ENCODE measurements at regions not wholly inside any gene's neighbourhood (a gene's known extent, or its start where the extent isn't known, plus 50 kb on each side); places are given as distances from the start of the nearest gene placed in this dataset.
"Not testable (repeated sequence)": the region's sequence is repeated elsewhere in the genome, so short reads cannot be mapped to it uniquely, and the experiment has no call there.

- H3K4me3 ChIP-seq (ENCODE audit: low read depth, low read length); in situ Hi-C loops (cut with HindIII; ENCODE audit: low sequenced_read_pairs): not testable (repeated sequence)
- peak; percentile 35 for DNase-seq (ENCODE audit: low read depth, low spot score)
- TF ChIP-seq, protein P1, sequence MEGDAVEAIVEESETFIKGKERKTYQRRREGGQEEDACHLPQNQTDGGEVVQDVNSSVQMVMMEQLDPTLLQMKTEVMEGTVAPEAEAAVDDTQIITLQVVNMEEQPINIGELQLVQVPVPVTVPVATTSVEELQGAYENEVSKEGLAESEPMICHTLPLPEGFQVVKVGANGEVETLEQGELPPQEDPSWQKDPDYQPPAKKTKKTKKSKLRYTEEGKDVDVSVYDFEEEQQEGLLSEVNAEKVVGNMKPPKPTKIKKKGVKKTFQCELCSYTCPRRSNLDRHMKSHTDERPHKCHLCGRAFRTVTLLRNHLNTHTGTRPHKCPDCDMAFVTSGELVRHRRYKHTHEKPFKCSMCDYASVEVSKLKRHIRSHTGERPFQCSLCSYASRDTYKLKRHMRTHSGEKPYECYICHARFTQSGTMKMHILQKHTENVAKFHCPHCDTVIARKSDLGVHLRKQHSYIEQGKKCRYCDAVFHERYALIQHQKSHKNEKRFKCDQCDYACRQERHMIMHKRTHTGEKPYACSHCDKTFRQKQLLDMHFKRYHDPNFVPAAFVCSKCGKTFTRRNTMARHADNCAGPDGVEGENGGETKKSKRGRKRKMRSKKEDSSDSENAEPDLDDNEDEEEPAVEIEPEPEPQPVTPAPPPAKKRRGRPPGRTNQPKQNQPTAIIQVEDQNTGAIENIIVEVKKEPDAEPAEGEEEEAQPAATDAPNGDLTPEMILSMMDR (IDR thresholded peaks at IDR 0.05; ENCODE audit: low read depth, low read length): peak; percentile 44
Observed at GRCh38 chr10:42177793-42178689, 460.3 kb downstream of the ZNF33B start.

DNA sequence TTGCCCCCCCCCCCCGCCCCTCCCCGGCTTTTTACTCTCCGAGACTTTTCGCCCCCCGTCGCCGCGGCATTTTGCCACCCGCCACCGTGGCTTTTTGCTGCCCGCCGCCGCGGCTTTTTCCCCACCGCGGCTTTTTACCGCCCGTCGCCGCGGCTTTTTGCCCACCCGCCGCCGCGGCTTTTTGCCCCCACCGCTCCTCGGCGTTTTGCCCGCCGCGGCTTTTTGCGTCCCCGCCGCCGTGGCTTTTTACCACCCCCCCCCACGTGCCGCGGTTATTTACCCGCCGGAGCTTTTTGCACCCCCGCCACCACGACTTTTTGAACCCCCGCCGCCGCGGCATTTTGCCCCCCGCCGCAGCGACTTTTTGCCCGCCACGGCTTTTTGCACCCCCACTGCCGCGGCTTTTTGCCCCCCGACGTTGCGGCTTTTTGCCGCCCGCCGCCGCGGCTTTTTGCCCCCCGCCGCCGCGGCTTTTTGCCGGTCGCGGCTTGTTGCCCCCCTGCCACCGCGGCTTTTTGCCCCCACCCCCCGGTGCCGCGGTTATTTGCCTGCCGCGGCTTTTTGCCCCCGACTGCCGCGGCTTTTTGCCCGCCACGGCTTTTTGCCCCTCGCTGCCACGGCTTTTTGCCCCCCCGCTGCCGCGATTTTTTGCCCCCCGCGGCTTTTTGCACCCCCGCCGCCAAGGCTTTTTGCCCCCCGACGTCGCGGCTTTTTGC, 461.1 kb downstream of the ZNF33B start:
- TF ChIP-seq, protein P1 (IDR thresholded peaks at IDR 0.05; ENCODE audit: low read depth, low read length): no peak
- no peak for DNase-seq (ENCODE audit: low read depth, low spot score)
- H3K4me3 ChIP-seq (ENCODE audit: low read depth, low read length): no peak overlapping the region
- in situ Hi-C loops (cut with HindIII; ENCODE audit: low sequenced_read_pairs): no loop called here

DNA sequence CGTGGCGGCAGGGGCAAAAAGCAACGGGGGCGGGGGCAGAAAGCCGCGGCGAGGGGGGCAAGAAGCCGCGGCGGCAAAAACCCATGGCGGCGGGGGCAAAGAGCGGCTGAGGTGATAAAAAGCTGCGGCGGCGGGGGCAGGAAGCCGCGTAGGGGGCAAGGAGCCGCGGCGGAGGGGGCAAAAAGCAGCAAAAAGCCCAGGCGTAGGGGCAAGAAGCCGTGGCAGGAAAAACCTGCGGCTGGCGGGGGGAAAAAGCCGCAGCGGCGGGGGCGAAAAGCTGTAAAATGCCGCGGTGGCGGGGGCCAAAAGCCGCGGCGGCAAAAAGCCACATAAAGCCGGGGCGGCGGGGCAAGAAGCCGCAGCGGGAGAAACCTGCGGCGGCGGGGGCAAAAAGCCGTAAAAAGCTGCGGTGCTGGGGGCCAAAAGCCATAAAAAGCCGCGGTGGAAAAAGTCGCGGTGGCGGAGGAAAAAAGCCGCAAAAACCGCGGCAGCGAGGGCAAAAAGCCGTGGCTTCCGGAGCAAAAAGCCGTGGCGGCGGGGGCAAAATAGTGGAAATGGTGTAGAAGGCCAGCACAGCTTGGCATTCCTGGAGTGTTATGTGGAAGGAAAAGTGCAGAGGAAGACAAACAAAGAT, 487.8 kb downstream of the ZNF33B start:
- DNase-seq (ENCODE audit: low read depth, low spot score): no peak
- in situ Hi-C loops (cut with HindIII; ENCODE audit: low sequenced_read_pairs): no loop called here
- TF ChIP-seq, protein P1 (IDR thresholded peaks at IDR 0.05; ENCODE audit: low read depth, low read length): no peak

DNA sequence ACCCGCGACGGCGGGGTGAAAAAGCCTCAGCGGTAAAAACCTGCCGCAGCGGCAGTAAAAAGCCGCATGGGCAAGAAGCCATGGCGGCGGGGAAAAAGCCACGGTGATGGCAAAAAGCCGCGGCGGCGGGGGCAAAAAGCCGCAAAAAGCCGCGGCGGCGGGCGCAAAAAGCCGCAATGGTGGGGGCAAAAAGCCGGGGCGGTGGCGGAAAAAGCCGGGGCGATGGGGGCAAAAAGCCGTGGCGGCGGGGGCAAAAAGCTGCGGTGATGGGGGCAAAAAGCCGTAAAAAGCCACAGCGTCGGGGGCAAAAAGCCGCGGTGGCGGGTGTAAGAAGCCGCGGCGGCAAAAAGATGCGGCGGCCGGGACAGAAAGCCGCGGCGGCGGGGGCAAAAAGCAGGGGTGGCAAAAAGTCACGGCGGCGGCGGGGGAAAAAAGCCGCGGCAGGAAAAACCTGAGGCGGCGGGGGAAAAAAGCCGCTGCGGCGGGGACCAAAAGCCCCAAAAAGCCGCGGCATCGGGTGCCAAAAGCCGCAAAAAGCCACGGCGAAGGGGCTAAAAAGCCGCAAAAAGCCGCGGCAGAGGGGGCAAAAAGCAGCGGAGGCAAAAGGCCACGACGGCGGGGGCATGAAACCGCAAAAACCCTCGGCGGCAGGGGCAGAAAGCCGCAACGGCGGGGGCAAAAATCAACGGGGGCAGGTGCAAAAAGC, 488.5 kb downstream of the ZNF33B start:
- no peak overlapping the region for H3K4me3 ChIP-seq (ENCODE audit: low read depth, low read length)
- no peak for DNase-seq (ENCODE audit: low read depth, low spot score)
- in situ Hi-C loops (cut with HindIII; ENCODE audit: low sequenced_read_pairs): no loop called here
- TF ChIP-seq, protein P1 (IDR thresholded peaks at IDR 0.05; ENCODE audit: low read depth, low read length): no peak

More for the DNA sequence above, 487.8 kb downstream of the ZNF33B start:
- H3K4me3 ChIP-seq (ENCODE audit: low read depth, low read length): no peak overlapping the region

GRCh38 chr10:42149027-42149700, 489.2 kb downstream of the ZNF33B start:
- in situ Hi-C loops (cut with HindIII; ENCODE audit: low sequenced_read_pairs): no loop called here
- no peak overlapping the region for H3K4me3 ChIP-seq (ENCODE audit: low read depth, low read length)
- TF ChIP-seq, protein P1 (IDR thresholded peaks at IDR 0.05; ENCODE audit: low read depth, low read length): no peak
- DNase-seq (ENCODE audit: low read depth, low spot score): no peak

DNA sequence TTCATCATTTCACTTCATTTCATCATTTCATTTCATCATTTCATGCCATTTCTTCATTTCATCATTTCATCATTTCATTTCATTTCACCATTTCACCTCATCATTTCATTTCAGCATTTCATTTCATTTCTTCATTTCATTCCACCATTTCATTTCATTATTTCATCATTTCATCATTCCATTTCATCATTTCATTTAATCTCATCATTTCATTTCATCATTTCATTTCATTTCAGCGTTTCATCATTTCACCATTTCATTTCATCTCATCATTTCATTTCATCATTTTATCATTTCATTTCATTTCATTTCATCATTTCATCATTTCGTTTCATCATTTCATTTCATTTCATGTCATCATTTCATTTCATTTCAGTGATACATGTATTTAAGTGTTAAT, 492.2 kb downstream of the ZNF33B start:
- in situ Hi-C loops (cut with HindIII; ENCODE audit: low sequenced_read_pairs); DNase-seq (ENCODE audit: low read depth, low spot score); H3K4me3 ChIP-seq (ENCODE audit: low read depth, low read length): not testable (repeated sequence)

- H3K4me3 ChIP-seq (ENCODE audit: low read depth, low read length); in situ Hi-C loops (cut with HindIII; ENCODE audit: low sequenced_read_pairs); DNase-seq (ENCODE audit: low read depth, low spot score): not testable (repeated sequence)
Observed at GRCh38 chr10:42138023-42138422, 500.3 kb downstream of the ZNF33B start.

All from astrocyte of the spinal cord (primary cell).